GM18517 (cell line): ENCODE measurements at regions not wholly inside any gene's neighbourhood (a gene's known extent, or its start where the extent isn't known, plus 50 kb on each side); places are given as distances from the start of the nearest gene placed in this dataset.

Experiments used
- ATAC-seq: cut with Tn5 transposase; IDR thresholded peaks from one replicate; pipeline ENCODE4 v1.9.1; 2021; ENCODE audit warnings: mild to moderate bottlenecking, moderate library complexity; ENCODE audit not compliant: unreplicated experiment

GRCh38 chr4:19123681-19124080 is 1102.1 kb upstream of the LCORL start:
- no peak for ATAC-seq

GRCh38 chr4:19119904-19120560 is 1098.5 kb upstream of the LCORL start:
- ATAC-seq: no peak

GRCh38 chr4:19117022-19117421 is 1095.5 kb upstream of the LCORL start:
- no peak for ATAC-seq

- no peak for ATAC-seq
Observed at GRCh38 chr4:19104176-19104575, 1082.6 kb upstream of the LCORL start.

- ATAC-seq: no peak
Observed at GRCh38 chr4:19095491-19096046, 1074.0 kb upstream of the LCORL start.

- ATAC-seq: no peak
Observed at GRCh38 chr4:19093951-19094350, 1072.4 kb upstream of the LCORL start.

GRCh38 chr4:19092797-19093196 is 1071.2 kb upstream of the LCORL start:
- ATAC-seq: no peak

GRCh38 chr4:19074036-19074435 is 1052.5 kb upstream of the LCORL start:
- ATAC-seq: no peak

GRCh38 chr4:19063662-19064061 is 1042.1 kb upstream of the LCORL start:
- ATAC-seq: no peak

- no peak for ATAC-seq
Observed at GRCh38 chr4:19054916-19055315, 1033.4 kb upstream of the LCORL start.

GRCh38 chr4:19051831-19052230 is 1030.3 kb upstream of the LCORL start:
- no peak for ATAC-seq

GRCh38 chr4:19047279-19047880 is 1025.8 kb upstream of the LCORL start:
- no peak for ATAC-seq

GRCh38 chr4:19039816-19040215 is 1018.3 kb upstream of the LCORL start:
- ATAC-seq: no peak

- no peak for ATAC-seq
Observed at GRCh38 chr4:19038231-19038630, 1016.7 kb upstream of the LCORL start.

GRCh38 chr4:19033816-19034733 is 1012.5 kb upstream of the LCORL start:
- no peak for ATAC-seq

- no peak for ATAC-seq
Observed at GRCh38 chr4:19030536-19030935, 1009.0 kb upstream of the LCORL start.

- no peak for ATAC-seq
Observed at GRCh38 chr4:19030048-19030447, 1008.5 kb upstream of the LCORL start.

GRCh38 chr4:19026281-19026680 is 1004.7 kb upstream of the LCORL start:
- no peak for ATAC-seq

- no peak for ATAC-seq
Observed at GRCh38 chr4:19025031-19025430, 1003.5 kb upstream of the LCORL start.

GRCh38 chr4:19024047-19024446 is 1002.5 kb upstream of the LCORL start:
- no peak for ATAC-seq

GRCh38 chr4:19021617-19022016 is 1000.1 kb upstream of the LCORL start:
- ATAC-seq: no peak
